Right lobe of liver (tissue), 6 donors: ENCODE measurements at regions not wholly inside any gene's neighbourhood (a gene's known extent, or its start where the extent isn't known, plus 50 kb on each side); places are given as distances from the start of the nearest gene placed in this dataset.
"Not testable (repeated sequence)": the region's sequence is repeated elsewhere in the genome, so short reads cannot be mapped to it uniquely, and the experiment has no call there.

ENCODE experiments used
- ATAC-seq, 4 donors: fragments of 200-7000 bp; cut with Tn5 transposase; one replicate each; pipeline ENCODE4 v1.9.1; 2020; ENCODE audit warnings: mild to moderate bottlenecking in 4 of 4, moderate library complexity in 4 of 4
- DNase-seq, 3 donors: peaks; one replicate each; pipeline ENCODE4 v3.0.0-alpha.2; 2020
- H3K27ac ChIP-seq, 3 donors: fragments of 200-600 bp; one replicate each; pipeline ENCODE4 v1.8.0; 2022
- H3K27me3 ChIP-seq, 2 donors: fragments of 200-600 bp; one replicate each; pipeline ENCODE4 v1.8.0; 2022
- H3K36me3 ChIP-seq, 4 donors: fragments of 200-600 bp; sonication (generic) in 1 of 4; one replicate each; pipeline versions ENCODE4 v1.5.1 to v1.8.0; 2017 to 2022; ENCODE audit warnings: control low read depth in 1 of 4
- H3K4me1 ChIP-seq, 4 donors: fragments of 200-600 bp; sonication (generic) in 1 of 4; one replicate each; pipeline versions ENCODE4 v1.5.1 to v1.8.0; 2017 to 2022; ENCODE audit warnings: control low read depth in 1 of 4
- H3K4me3 ChIP-seq, 3 donors: fragments of 200-600 bp; one replicate each; pipeline ENCODE4 v1.8.0; 2022
- H3K9me3 ChIP-seq, 4 donors: fragments of 200-600 bp; sonication (generic) in 1 of 4; one replicate each; pipeline versions ENCODE4 v1.5.1 to v1.8.0; 2017 to 2022; ENCODE audit warnings: control low read depth in 1 of 4
- POLR2A ChIP-seq: fragments of 450-650 bp; IDR thresholded peaks from one replicate; pipeline ENCODE4 v1.6.1; 2017; ENCODE audit warnings: antibody characterized with exemption, mild to moderate bottlenecking
- WGBS: methylation state at CpG from one replicate; pipeline ENCODE4 v1.1.6; 2018; ENCODE audit warnings: low coverage, low lambda C conversion rate; ENCODE audit not compliant: insufficient coverage; ENCODE audit errors: missing lambda C conversion rate; 5-methylcytosine and 5-hydroxymethylcytosine counted together
- intact Hi-C, 2 donors: fragments of 100-400 bp; cut with DNase I; formaldehyde crosslinking; loops; one replicate each; pipeline versions ENCODE4 v1.11.2 to v1.14.1; 2022
- TF ChIP-seq, protein P1 (sequence below), 4 donors: fragments of 200-600 bp in 3 of 4; fragments of 450-650 bp in 1 of 4; IDR thresholded peaks; one replicate each; pipeline versions ENCODE4 v1.5.1 to v1.8.0; 2016 to 2022; ENCODE audit warnings: antibody characterized with exemption in 4 of 4, mild to moderate bottlenecking in 2 of 4
- donor health status: DM: no; HTN: yes; CAD: no.
- donor health status: DM: no; HTN: no; CAD: no.
- donor health status: DM: no; HTN: no; CAD: no.
- donor health status: DM: no; HTN: yes; CAD: no.
- donor health status: DM: no; HTN: yes; CAD: no.

DNA sequence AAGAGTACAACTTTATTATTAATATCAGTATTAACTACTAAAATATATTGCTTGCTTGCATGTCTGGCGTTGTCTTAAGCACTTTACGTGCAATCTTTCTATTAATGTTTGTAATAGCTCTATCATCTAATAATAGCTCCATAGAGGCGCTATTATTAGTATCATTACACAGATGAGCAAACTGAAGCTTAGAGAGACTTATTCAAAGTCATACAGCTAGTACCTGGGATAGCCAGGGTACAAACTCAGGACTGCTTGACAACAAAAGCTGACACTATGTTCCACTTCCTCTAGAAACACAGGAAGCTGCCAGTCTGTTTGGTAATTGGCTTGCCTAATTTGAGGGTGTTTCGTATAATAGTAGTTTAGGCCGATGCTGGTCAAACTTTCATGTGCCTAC is 523.2 kb downstream of the RMST start:
- Histone ChIP-seq H3K4me1 (no peaks in the 10 kb centered on the region), H3K36me3 (no peaks in the 10 kb centered on the region), H3K27me3 (no peaks in the 10 kb centered on the region), H3K27ac (no peak overlapping the region), H3K9me3 (no peaks in the 10 kb centered on the region), H3K4me3 (no peak overlapping the region)
- no peak for TF ChIP-seq POLR2A
- TF ChIP-seq, protein P1, sequence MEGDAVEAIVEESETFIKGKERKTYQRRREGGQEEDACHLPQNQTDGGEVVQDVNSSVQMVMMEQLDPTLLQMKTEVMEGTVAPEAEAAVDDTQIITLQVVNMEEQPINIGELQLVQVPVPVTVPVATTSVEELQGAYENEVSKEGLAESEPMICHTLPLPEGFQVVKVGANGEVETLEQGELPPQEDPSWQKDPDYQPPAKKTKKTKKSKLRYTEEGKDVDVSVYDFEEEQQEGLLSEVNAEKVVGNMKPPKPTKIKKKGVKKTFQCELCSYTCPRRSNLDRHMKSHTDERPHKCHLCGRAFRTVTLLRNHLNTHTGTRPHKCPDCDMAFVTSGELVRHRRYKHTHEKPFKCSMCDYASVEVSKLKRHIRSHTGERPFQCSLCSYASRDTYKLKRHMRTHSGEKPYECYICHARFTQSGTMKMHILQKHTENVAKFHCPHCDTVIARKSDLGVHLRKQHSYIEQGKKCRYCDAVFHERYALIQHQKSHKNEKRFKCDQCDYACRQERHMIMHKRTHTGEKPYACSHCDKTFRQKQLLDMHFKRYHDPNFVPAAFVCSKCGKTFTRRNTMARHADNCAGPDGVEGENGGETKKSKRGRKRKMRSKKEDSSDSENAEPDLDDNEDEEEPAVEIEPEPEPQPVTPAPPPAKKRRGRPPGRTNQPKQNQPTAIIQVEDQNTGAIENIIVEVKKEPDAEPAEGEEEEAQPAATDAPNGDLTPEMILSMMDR (IDR thresholded peaks at IDR 0.05) = no peak
- DNase-seq = no peak
- ATAC-seq = no peak
- intact Hi-C loops = no loop called here
- 66% methylated on average over 5 of the region's 5 CpGs for WGBS

DNA sequence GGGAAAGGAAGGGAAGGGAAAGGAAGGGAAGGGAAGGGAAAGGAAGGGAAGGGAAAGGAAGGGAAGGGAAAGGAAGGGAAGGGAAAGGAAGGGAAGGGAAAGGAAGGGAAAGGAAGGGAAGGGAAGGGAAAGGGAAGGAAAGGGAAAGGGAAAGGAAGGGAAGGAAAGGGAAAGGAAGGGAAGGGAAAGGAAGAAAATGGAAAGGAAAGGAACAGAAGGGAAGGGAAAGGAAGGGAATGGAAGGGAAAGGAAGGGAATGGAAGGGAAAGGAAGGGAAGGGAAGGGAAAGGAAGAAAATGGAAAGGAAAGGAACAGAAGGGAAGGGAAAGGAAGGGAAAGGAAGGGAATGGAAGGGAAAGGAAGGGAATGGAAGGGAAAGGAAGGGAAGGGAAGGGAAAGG is 526.0 kb downstream of the RMST start:
- H3K27me3 ChIP-seq, DNase-seq, H3K4me1 ChIP-seq, H3K27ac ChIP-seq, H3K4me3 ChIP-seq, ATAC-seq, intact Hi-C loops, H3K36me3 ChIP-seq, H3K9me3 ChIP-seq: not testable (repeated sequence)

DNA sequence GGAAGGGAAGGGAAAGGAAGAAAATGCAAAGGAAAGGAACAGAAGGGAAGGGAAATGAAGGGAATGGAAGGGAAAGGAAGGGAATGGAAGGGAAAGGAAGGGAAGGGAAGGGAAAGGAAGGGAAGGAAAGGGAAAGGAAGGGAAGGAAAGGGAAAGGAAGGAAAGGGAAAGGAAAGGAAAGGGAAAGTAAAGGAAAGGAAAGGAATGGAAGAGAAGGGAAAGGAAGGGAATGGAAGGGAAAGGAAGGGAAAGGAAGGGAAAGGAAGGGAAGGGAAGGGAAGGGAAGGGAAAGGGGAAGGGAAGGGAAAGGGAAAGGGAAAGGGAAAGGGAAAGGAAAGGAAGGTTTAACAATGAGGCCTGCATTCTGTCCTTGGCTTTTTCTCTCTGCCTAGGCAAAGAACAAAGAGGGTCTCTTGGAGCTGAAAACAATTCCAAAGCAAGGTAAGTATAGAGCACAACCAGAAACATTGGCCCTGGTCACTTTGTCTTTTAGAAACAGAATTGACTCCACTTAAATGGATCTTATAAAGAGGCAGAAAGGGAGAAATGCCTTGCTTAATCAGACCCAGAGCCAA is 525.9 kb upstream of the TMPO start:
- no peaks in the 10 kb centered on the region for H3K27me3 ChIP-seq
- H3K4me1 ChIP-seq = no peaks in the 10 kb centered on the region
- intact Hi-C loops = no loop called here
- H3K27ac ChIP-seq = no peak overlapping the region
- TF ChIP-seq, protein P1 (IDR thresholded peaks at IDR 0.05) = no peak
- no peak for TF ChIP-seq POLR2A
- DNase-seq (no peak), ATAC-seq (no peak)
- H3K36me3 ChIP-seq = no peaks in the 10 kb centered on the region
- H3K9me3 ChIP-seq = no peaks in the 10 kb centered on the region
- H3K4me3 ChIP-seq = no peak overlapping the region

DNA sequence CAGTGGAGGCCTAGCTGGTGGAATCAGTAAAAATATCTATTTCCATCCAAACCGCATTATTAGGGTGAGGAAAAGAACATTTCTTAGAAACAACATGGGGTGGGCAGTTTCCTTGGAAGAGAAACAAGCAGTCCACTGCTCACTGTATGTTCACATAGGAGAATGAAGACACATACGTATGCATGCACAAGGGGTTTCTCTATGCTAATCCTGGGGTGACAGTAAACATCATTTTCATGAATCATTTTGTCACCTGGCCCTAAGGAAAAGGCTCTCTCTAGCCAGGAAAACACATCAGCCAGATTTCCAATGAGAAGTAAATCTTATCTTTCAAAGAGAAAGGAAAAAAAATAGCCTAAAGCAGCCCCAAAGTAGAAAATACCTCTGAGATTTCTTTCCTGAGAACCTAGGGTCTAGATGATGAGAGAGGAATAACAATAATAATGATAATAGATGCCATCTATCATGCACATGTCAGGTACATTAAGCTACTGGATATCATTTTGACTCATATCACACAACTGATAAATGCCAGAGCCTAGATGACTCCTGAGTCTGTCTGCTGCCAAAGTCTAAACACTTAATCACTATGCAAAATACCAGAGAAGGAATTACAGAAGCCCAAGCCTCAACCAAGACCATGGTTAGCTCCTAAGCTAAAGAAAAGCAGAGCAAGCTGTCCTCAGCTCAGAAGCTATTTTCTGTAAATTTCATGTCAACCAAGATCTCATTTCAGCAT is 520.5 kb upstream of the TMPO start:
- Histone ChIP-seq H3K4me1 (no peaks in the 10 kb centered on the region), H3K27ac (no peak overlapping the region), H3K27me3 (no peaks in the 10 kb centered on the region), H3K4me3 (no peak overlapping the region), H3K36me3 (no peaks in the 10 kb centered on the region), H3K9me3 (no peaks in the 10 kb centered on the region)
- TF ChIP-seq POLR2A = no peak
- TF ChIP-seq, protein P1 (IDR thresholded peaks at IDR 0.05) = no peak
- ATAC-seq = no peak
- WGBS = 58% methylated on average over 2 of the region's 2 CpGs
- intact Hi-C loops = no loop called here
- DNase-seq = no peak

DNA sequence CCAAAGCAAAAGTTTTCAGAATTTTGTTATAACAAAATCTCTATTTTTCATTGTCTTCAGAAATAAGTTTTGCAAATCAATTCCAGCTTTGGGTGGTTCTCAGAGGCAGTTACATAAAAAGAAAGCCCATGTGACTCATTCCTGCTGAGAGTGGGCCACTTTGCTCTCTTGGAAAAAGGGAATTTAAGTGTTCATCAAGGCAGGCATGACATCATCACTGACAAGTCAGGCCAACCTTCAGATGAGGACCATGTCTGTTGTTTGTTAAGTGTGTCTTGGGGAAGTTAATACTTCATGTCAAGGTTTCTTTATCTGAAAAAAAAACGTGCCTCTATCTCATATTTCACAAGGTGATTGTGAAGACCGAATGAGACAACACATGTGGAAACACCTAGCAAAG is 519.8 kb upstream of the TMPO start:
- H3K4me1 ChIP-seq = no peaks in the 10 kb centered on the region
- TF ChIP-seq, protein P1 (IDR thresholded peaks at IDR 0.05) = no peak
- no peak for TF ChIP-seq POLR2A
- whole genome bisulfite sequencing = 24% methylated on average over 2 of the region's 2 CpGs
- H3K36me3 ChIP-seq = no peaks in the 10 kb centered on the region
- H3K27ac ChIP-seq = no peak overlapping the region
- ATAC-seq (no peak), DNase-seq (no peak)
- intact Hi-C loops = no loop called here
- no peaks in the 10 kb centered on the region for H3K9me3 ChIP-seq
- H3K4me3 ChIP-seq = no peak overlapping the region
- no peaks in the 10 kb centered on the region for H3K27me3 ChIP-seq
